Putamen (tissue), 1 donor: ENCODE measurements at regions not wholly inside any gene's neighbourhood (a gene's known extent, or its start where the extent isn't known, plus 50 kb on each side); places are given as distances from the start of the nearest gene placed in this dataset.
"Not testable (repeated sequence)": the region's sequence is repeated elsewhere in the genome, so short reads cannot be mapped to it uniquely, and the experiment has no call there.

Source experiments
- DNase-seq: peaks from one replicate; pipeline ENCODE4 v3.0.0-alpha.2; 2016; ENCODE audit warnings: low spot score

- DNase-seq: no peak
Measured at GRCh38 chr3:115252679-115253078, 105.6 kb upstream of the ZBTB20 start.

DNA sequence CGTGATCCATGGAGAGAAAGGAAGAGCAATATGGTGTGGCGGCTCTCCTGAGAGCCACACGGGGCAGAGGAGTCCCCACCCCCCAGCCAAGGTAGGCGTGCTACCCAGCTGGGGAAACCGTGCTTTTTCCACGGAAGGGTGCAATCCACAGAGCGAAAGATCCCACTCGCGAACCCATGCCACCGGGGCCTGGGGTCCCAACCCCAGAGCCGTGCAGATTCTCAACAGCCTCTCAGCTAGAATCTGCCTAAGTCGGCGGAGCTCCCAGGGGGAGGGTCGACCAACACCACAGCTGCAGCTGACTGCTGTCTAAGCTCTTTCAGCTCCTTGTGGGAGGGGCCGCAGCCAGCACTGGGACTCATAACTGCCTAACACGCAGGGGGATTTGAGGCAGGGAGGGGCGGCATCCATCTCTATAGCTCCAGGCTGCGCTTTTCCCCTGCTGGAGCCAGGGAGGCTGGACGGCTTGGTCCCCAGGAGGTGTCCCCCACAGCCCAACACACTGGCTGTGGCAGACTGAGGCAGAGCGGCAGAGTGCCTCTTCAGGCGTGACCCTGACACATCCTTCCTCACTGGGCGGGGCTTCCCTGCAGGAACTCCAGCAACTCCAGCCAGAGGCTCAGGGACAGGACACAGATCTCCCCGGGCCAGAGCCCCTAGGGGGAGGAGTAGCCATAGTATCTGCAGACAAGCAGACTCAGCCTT, 107.6 kb upstream of the ZBTB20 start:
- no peak for DNase-seq

- DNase-seq: no peak
Measured at GRCh38 chr3:115255197-115255585, 108.1 kb upstream of the ZBTB20 start.

- DNase-seq: no peak
Measured at GRCh38 chr3:115270849-115271248, 123.8 kb upstream of the ZBTB20 start.

DNA sequence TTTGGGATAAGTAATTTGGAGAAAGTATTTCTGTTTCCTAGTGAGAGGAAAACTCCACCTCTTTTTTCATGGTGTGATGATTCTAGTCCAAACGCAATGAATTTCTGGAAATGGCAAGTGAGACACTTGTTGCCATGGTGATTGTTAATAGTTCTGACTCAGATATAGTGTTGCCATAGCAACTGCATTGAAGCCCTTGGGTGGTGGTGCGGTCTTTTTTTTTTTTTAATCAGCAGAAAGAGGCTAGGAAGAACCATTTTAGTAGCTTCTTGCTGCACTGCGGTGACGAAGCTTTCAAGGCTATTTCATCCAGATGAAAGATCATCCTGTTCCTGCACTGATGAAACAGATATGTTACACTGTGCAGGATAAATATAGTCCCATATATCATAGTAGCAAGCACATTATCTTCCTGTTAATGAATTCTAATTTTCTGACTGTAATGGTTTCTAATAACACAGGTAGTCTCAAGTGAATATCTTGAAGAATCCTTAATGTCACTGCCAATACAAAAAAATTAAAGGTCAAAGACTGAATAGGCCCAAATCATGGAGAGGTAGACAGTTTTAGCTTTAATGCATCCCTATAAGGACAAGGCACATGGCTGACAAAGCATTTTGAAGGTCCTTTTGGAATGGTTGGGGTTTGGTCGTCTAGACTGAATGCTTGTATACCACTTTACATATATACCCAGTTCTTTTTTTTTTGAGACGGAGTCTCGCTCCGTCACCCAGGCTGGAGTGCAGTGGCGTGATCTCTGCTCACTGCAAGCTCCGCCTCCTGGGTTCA, 125.1 kb upstream of the ZBTB20 start:
- DNase-seq: peak; percentile 72

GRCh38 chr3:115275896-115276295, 128.8 kb upstream of the ZBTB20 start:
- no peak for DNase-seq

- DNase-seq: no peak
Measured at GRCh38 chr3:115279939-115280338, 132.9 kb upstream of the ZBTB20 start.

GRCh38 chr3:115280506-115280905, 133.4 kb upstream of the ZBTB20 start:
- DNase-seq: peak; percentile 21

DNA sequence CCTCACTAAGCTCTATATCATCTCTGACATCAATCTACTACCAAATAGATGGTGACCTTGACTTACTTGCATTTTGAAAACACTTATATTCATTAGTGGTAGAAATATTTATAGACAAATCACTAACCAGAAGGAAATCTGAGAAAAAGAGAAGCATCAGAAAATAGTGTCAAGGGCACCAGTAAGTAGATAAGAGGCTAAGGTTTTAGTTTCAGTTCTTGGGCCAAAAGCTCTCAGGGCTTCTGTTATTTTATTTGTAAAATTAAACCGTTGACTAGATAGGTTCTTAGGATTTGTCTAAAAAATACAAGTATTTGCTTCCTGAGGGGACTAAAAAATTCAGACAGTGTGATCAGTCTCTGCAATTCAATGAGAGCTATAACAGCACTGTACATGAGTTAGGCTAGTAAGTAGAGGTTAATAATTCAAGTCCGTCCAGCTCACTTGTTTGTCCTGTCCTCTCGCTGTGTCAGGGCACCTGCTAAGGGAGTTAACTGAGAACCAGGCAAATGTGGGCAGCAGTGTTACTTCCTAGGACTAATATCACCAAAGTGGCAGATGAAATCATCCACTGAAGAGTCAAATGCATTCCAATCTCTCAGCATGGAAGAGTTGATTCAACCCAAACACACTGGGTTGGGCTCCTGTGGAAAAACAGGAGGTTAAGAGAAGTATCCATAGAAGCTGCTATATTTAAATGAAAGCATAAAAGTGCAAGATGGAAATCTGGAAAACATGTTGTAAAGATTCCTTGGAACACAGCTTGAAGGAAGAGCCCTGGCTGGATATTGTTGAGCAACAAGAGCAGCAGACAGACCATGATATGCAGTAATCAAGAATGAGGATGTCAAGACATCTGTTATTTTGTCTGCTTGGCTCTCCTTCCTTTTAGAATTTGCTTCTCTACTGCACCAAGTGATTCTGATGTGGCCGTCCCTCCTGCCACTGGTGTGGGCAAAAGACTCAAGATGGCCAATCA, 134.9 kb upstream of the ZBTB20 start:
- no peak for DNase-seq

- no peak for DNase-seq
Measured at GRCh38 chr3:115284980-115285379, 137.9 kb upstream of the ZBTB20 start.

DNA sequence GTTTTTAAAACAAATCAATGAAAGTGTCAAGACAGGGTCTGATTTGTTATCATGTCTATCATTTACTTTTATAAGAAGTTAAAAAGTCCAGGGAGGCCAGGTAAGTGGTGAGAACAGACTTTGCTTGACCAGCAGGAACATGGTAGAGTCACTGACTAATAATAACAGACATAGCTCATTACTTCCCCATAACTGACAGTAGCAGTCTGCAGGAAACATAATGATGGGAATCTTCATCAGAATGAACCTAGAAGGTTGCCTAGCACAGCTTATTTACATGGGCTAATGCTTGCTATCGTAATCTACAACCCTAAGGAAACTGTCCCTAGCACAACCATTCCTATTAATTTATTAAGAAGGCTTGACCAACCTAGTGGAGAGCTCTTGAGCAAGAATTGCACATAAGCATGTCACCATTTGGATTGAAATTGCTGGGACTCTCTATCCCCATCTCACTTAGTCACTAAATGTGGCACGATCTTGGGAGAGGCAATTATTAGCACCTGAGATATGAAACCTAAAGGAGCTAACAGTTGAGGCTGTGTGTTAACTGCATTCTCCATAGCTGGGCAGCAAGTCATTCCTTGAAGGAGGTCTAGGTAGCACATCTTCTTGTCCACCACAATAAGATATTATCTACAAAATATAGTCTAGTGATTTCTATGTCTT, 139.6 kb upstream of the ZBTB20 start:
- DNase-seq: no peak

GRCh38 chr3:115287198-115287597, 140.1 kb upstream of the ZBTB20 start:
- DNase-seq: no peak

DNA sequence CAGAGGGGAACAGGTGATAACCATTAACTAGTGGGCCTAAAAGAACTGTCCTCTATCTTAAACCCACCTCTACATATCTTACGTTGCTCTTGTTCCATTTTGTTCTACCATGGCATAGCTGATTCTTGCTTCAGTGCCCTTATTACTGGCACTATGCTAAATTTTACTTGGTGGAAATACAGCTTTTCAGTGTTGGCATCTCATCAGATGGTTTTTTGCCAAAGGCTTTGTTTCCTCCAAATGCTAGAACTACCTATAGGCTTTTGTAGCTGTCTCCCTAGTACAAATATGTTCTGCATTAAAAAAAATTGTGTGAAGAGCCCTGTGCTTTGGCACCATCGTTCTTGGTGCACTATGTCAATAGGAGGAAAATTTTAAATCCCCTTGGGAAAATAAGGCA, 145.0 kb upstream of the ZBTB20 start:
- DNase-seq: no peak

DNA sequence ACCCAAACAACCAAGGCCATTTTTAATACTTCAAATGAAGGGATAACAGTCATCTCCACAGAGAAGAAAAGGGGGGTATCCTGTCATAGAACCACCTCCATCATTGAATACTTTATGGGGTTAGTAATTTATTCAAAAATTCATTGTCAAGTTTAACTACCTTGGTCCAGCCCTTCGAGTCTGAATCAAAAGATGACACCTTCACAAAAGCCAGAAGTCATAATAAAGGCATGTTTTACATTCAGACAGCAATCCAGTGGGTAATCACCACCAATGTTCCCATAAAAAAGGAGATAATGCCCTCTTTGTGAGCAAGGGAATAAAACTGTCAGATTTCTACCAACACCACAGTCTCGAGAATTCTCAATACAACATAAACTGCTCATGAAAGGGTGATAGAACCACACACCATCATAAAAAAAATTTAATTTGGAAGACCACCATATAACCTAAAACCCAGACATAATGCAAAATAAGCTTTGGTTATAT, 145.6 kb upstream of the ZBTB20 start:
- DNase-seq: no peak

- no peak for DNase-seq
Measured at GRCh38 chr3:115293321-115293720, 146.2 kb upstream of the ZBTB20 start.

- DNase-seq: no peak
Measured at GRCh38 chr3:115301364-115301860, 154.3 kb upstream of the ZBTB20 start.

DNA sequence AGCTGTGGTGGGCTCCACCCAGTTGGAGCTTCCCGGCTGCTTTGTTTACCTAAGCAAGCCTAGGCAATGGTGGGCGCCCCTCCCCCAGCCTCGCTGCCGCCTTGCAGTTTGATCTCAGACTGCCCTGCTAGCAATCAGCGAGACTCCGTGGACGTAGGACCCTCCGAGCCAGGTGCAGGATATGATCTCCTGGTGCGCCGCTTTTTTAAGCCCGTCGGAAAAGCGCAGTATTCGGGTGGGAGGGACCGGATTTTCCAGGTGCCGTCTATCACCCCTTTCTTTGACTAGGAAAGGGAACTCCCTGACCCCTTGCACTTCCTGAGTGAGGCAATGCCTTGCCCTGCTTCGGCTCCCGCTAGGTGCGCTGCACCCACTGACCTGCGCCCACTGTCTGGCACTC, 170.9 kb upstream of the ZBTB20 start:
- DNase-seq: not testable (repeated sequence)

GRCh38 chr3:115321400-115321805, 174.3 kb upstream of the ZBTB20 start:
- no peak for DNase-seq

GRCh38 chr3:115322901-115323300, 175.8 kb upstream of the ZBTB20 start:
- DNase-seq: no peak

- no peak for DNase-seq
Measured at GRCh38 chr3:115323380-115323779, 176.3 kb upstream of the ZBTB20 start.

DNA sequence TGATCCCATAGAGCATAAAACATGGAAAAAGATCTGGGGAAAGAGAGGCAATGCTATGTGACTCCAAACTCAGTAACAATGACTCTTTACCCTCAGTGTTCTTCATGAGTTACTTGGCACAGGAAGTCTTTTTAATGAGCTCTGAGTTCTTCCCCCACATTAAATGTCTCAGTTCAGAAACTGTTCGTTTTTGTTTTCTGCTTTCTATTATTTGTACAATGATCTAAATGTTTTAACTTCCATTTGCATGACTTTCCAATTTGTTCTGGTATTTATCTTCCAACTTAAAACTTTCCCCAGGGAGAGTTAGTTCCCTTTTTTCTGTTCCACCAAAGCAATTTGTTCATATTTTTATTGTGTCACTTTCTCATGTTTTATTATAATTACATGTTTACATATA, 177.0 kb upstream of the ZBTB20 start:
- no peak for DNase-seq
